K562 (cell line): ENCODE measurements at regions not wholly inside any gene's neighbourhood (a gene's known extent, or its start where the extent isn't known, plus 50 kb on each side); places are given as distances from the start of the nearest gene placed in this dataset.

Experiments
- ELF1 ChIP-seq: fragments of 200-800 bp; sonication (Bioruptor generic); IDR thresholded peaks from 2 replicates; pipeline ENCODE4 v1.6.1; 2016; ENCODE audit warnings: missing genetic modification characterization, missing compliant biosample characterization
- FIP1L1 ChIP-seq: fragments of 200-400 bp; formaldehyde crosslinking; IDR thresholded peaks from 2 replicates; pipeline ENCODE4 v1.6.1; 2018; ENCODE audit warnings: mild to moderate bottlenecking, low read depth, low read length; ENCODE audit not compliant: poor library complexity, severe bottlenecking
- GABPA ChIP-seq: fragments of 200-800 bp; sonication (Bioruptor generic); conservative IDR thresholded peaks from 2 replicates; pipeline ENCODE4 v1.6.1; 2016; ENCODE audit warnings: low read depth, missing genetic modification characterization, missing compliant biosample characterization
- KLF16 ChIP-seq: IDR thresholded peaks from 2 replicates; pipeline ENCODE4 v1.6.1; 2016; ENCODE audit warnings: antibody characterized with exemption
- MIER1 ChIP-seq: fragments of 450-650 bp; IDR thresholded peaks from 2 replicates; pipeline ENCODE4 v1.6.1; 2016; ENCODE audit warnings: antibody characterized with exemption, mild to moderate bottlenecking, low read depth
- MYC ChIP-seq, 2 experiments: fragments of 250-450 bp in 1 of 2; sonication (Bioruptor Pico) in 1 of 2; IDR thresholded peaks; 2 replicates each; pipeline versions ENCODE4 v1.5.1 to v1.6.1; 2012 to 2021; ENCODE audit warnings: low read depth in 2 of 2, borderline replicate concordance in 1 of 2, improper control_type of control experiment in 1 of 2, low read length in 1 of 2, mild to moderate bottlenecking in 1 of 2, moderate library complexity in 1 of 2
- NEUROD1 ChIP-seq: fragments of 150-350 bp; IDR thresholded peaks from 2 replicates; pipeline ENCODE4 v1.6.1; 2014; ENCODE audit warnings: borderline replicate concordance, low read length, low read depth; ENCODE audit not compliant: partially characterized antibody
- PHF20 ChIP-seq: fragments of 450-650 bp; IDR thresholded peaks from 2 replicates; pipeline ENCODE4 v1.6.1; 2018; ENCODE audit not compliant: partially characterized antibody
- REST ChIP-seq, 2 experiments: fragments of 450-650 bp; formaldehyde crosslinking in 1 of 2; IDR thresholded peaks; 2 replicates each; pipeline versions ENCODE4 v1.4.0 to v1.6.1; 2014 to 2020; ENCODE audit warnings: mild to moderate bottlenecking in 2 of 2, borderline replicate concordance in 1 of 2, low read depth in 1 of 2
- STAT6 ChIP-seq: sonication (generic); formaldehyde crosslinking; IDR thresholded peaks from 2 replicates; pipeline ENCODE4 v1.8.1; 2023; ENCODE audit warnings: mild to moderate bottlenecking, missing genetic modification reagents
- TCF3 ChIP-seq: sonication (generic); formaldehyde crosslinking; IDR thresholded peaks from 2 replicates; pipeline ENCODE4 v1.4.0; 2020; ENCODE audit warnings: mild to moderate bottlenecking, missing genetic modification reagents
- USF2 ChIP-seq: sonication (generic); formaldehyde crosslinking; IDR thresholded peaks from 2 replicates; pipeline ENCODE4 v1.5.0; 2020; ENCODE audit warnings: missing genetic modification reagents
- ZC3H4 ChIP-seq: sonication (generic); formaldehyde crosslinking; IDR thresholded peaks from 2 replicates; pipeline ENCODE4 v1.9.0; 2021; ENCODE audit warnings: missing genetic modification reagents, borderline replicate concordance
- ZNF253 ChIP-seq: fragments of 250-450 bp; sonication (Bioruptor Pico); conservative IDR thresholded peaks from 2 replicates; pipeline ENCODE4 v1.6.1; 2021; ENCODE audit warnings: mild to moderate bottlenecking

- 0 out of 2 replicates have a peak, but pooled peaks have one; percentile 4 for TF ChIP-seq REST (IDR thresholded peaks at IDR 0.05; ENCODE audit: borderline replicate concordance)
- no peak for TF ChIP-seq REST (CRISPR knock-in tag; IDR thresholded peaks at IDR 0.05; ENCODE audit: low read depth)
- no peak for TF ChIP-seq USF2 (CRISPR knock-in tag)
- TF ChIP-seq MIER1, result no peak
- TF ChIP-seq ELF1 (tag), result peak; percentile 71
- TF ChIP-seq STAT6, result no peak
- peak; percentile 33 for TF ChIP-seq PHF20
- TF ChIP-seq FIP1L1, result no peak
- no peak for TF ChIP-seq ZNF253
- peak; percentile 22 for TF ChIP-seq NEUROD1
- TF ChIP-seq ZC3H4 (CRISPR knock-in tag), result no peak
- peak; percentile 20; the same call in 1 of the 2 replicates for TF ChIP-seq KLF16
- TF ChIP-seq GABPA (tag), result peak; percentile 59
- 0 out of 2 replicates have a peak, but pooled peaks have one; percentile 18 for TF ChIP-seq MYC (IDR thresholded peaks at IDR 0.05; ENCODE audit: low read depth, low read length)
- no peak for TF ChIP-seq MYC (CRISPR knock-in tag; IDR thresholded peaks at IDR 0.05; ENCODE audit: borderline replicate concordance, low read depth)
- TF ChIP-seq TCF3 (CRISPR knock-in tag), result no peak
These were observed 1760.2 kb upstream of the DEFB115 start (continued) for GRCh38 chr20:29497261-29497671.
